SK-N-SH treated with all-trans-retinoic acid at 6 μM for 48 hours (cell line): ENCODE measurements at regions not wholly inside any gene's neighbourhood (a gene's known extent, or its start where the extent isn't known, plus 50 kb on each side); places are given as distances from the start of the nearest gene placed in this dataset.

Source experiments
- ARNTL ChIP-seq: fragments of 450-650 bp; formaldehyde crosslinking; IDR thresholded peaks from 2 replicates; pipeline ENCODE4 v1.5.0; 2020; ENCODE audit warnings: low read depth, mild to moderate bottlenecking, moderate library complexity, borderline replicate concordance
- CSDC2 ChIP-seq: fragments of 250-450 bp; sonication (Bioruptor Pico); IDR thresholded peaks from 2 replicates; pipeline ENCODE4 v1.5.0; 2020; ENCODE audit warnings: mild to moderate bottlenecking, moderate library complexity
- GLIS3 ChIP-seq: fragments of 250-450 bp; sonication (Bioruptor Pico); IDR thresholded peaks from 2 replicates; pipeline ENCODE4 v1.5.0; 2020; ENCODE audit warnings: mild to moderate bottlenecking, moderate library complexity
- ISL1 ChIP-seq: fragments of 250-450 bp; sonication (Bioruptor Pico); IDR thresholded peaks from 2 replicates; pipeline ENCODE4 v2.1.2; 2022; ENCODE audit warnings: mild to moderate bottlenecking, moderate library complexity
- PATZ1 ChIP-seq: fragments of 250-450 bp; sonication (Bioruptor Pico); IDR thresholded peaks from 2 replicates; pipeline ENCODE4 v1.8.0; 2020; ENCODE audit warnings: mild to moderate bottlenecking, moderate library complexity, borderline replicate concordance
- PPARA ChIP-seq: fragments of 250-450 bp; sonication (Bioruptor Pico); IDR thresholded peaks from 2 replicates; pipeline ENCODE4 v1.5.0; 2020; ENCODE audit warnings: mild to moderate bottlenecking, borderline replicate concordance
- SNAI2 ChIP-seq: fragments of 250-450 bp; sonication (Bioruptor Pico); IDR thresholded peaks from 2 replicates; pipeline ENCODE4 v1.5.0; 2020; ENCODE audit warnings: mild to moderate bottlenecking, moderate library complexity
- TOX ChIP-seq: fragments of 250-450 bp; sonication (Bioruptor Pico); IDR thresholded peaks from 2 replicates; pipeline ENCODE4 v1.8.0; 2021; ENCODE audit warnings: mild to moderate bottlenecking, moderate library complexity, borderline replicate concordance
- ZC3H10 ChIP-seq: fragments of 250-450 bp; sonication (Bioruptor Pico); IDR thresholded peaks from 2 replicates; pipeline ENCODE4 v1.5.1; 2021; ENCODE audit warnings: mild to moderate bottlenecking, moderate library complexity
- ZFP3 ChIP-seq: fragments of 250-450 bp; sonication (Bioruptor Pico); IDR thresholded peaks from 2 replicates; pipeline ENCODE4 v1.5.0; 2020; ENCODE audit warnings: mild to moderate bottlenecking, moderate library complexity
- ZFP30 ChIP-seq: fragments of 450-650 bp; formaldehyde crosslinking; IDR thresholded peaks from 2 replicates; pipeline ENCODE4 v1.5.0; 2022; ENCODE audit warnings: mild to moderate bottlenecking, moderate library complexity

GRCh38 chr4:115287426-115287825 lies 174.0 kb upstream of the NDST4 start:
- TF ChIP-seq ZC3H10 (CRISPR knock-in tag) (no peak), PPARA (CRISPR knock-in tag) (no peak), GLIS3 (no peak), CSDC2 (CRISPR knock-in tag) (no peak), ISL1 (CRISPR knock-in tag) (no peak), SNAI2 (CRISPR knock-in tag) (no peak), ZFP3 (no peak), PATZ1 (CRISPR knock-in tag) (no peak), ARNTL (CRISPR knock-in tag) (no peak), ZFP30 (CRISPR knock-in tag) (no peak), TOX (CRISPR knock-in tag) (no peak)
